GM18951 (cell line): ENCODE measurements at regions not wholly inside any gene's neighbourhood (a gene's known extent, or its start where the extent isn't known, plus 50 kb on each side); places are given as distances from the start of the nearest gene placed in this dataset.
"Not testable (repeated sequence)": the region's sequence is repeated elsewhere in the genome, so short reads cannot be mapped to it uniquely, and the experiment has no call there.

Source experiments
- POLR2A ChIP-seq: IDR thresholded peaks from 4 replicates; pipeline ENCODE4 v1.6.1; 2011; ENCODE audit warnings: mild to moderate bottlenecking; ENCODE audit not compliant: insufficient read length, insufficient read depth; ENCODE audit errors: extremely low read depth
- in situ Hi-C: fragments of 300-500 bp; cut with MboI; formaldehyde crosslinking; loops from one replicate; pipeline ENCODE4 v1.12.0; 2022; ENCODE audit warnings: low sequenced_read_pairs, mixed read lengths, inconsistent platforms; ENCODE audit not compliant: unreplicated experiment

DNA sequence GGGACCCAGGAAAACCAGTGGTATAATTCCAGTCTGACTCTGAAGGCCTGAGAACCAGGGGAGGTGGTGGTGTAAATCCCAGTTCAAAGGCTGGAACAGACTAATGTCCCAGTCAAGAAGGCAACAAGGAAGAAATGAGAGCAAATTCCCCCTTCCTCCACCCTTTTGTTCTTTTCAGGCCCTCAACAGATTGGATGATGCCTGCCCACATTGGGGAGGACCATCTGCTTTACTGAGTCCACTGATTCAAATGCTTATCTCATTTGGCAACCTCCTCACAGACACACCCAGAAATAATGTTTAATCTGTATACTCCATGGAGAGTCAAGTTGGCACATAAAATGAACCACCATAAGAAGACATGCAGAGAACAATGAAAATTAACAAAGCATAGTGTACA is 61.9 kb upstream of the CRYM start:
- in situ Hi-C loops, result no loop called here
- no peak for TF ChIP-seq POLR2A

DNA sequence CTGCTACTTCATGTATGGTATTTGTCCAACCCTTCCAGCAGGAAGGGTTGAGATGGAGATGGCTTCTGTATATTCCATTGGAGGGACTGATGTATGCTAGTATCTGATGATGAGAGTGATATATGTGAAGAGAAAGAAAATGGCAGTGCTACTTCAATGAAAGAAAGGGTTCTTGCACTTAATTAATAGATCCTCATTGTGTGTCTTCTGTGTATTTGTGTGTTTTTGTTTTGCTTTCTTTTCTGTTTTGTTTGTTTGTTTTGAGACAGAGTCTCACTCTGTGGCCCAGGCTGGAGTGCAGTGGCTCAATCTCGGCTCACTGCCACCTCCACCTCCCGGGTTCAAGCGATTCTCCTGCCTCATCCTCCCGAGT is 61.2 kb upstream of the CRYM start:
- in situ Hi-C loops, result no loop called here
- no peak for TF ChIP-seq POLR2A

GRCh38 chr16:21338537-21339268 is 60.6 kb upstream of the CRYM start:
- in situ Hi-C loops, result no loop called here
- no peak for TF ChIP-seq POLR2A

DNA sequence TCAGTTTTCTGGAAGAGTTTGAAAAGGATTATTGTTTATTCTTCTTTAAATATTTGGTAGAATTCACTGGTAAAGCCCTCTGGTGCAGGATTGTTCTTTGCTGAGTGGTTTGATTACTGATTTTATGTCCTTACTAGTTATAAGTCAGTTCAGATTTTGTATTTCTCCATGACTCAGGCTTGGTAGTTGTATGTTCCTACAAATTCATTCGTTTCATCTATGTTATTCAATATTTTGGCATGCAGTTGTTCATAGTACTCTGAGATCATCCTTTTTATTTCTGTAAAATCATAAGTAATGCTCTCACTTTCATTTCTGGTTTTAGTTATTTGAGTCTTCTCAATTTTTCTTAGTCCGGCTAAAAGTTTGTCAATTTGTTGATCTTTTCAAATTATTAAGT is 58.1 kb upstream of the CRYM start:
- TF ChIP-seq POLR2A, result no peak
- in situ Hi-C loops, result no loop called here

- in situ Hi-C loops, result not testable (repeated sequence)
These were observed 56.4 kb upstream of the CRYM start for GRCh38 chr16:21334188-21335146.

- in situ Hi-C loops, result not testable (repeated sequence)
These were observed 55.6 kb upstream of the CRYM start for GRCh38 chr16:21333683-21334082.
